Epithelial cell of esophagus (primary cell): ENCODE measurements at regions not wholly inside any gene's neighbourhood (a gene's known extent, or its start where the extent isn't known, plus 50 kb on each side); places are given as distances from the start of the nearest gene placed in this dataset.
A peak's percentile ranks its signal among the peaks of the same experiment; 100 is the strongest.

Experiments
- DNase-seq: peaks from one replicate; pipeline ENCODE4 v3.0.0; 2010; ENCODE audit warnings: low read depth
- H3K4me3 ChIP-seq: 2 replicates; pipeline ENCODE4 v1.5.1; 2011; ENCODE audit warnings: mild to moderate bottlenecking, low read length, control low read depth
- TF ChIP-seq, protein P1 (sequence below): IDR thresholded peaks from 2 replicates; pipeline ENCODE4 v1.5.1; 2011; ENCODE audit warnings: low read depth, mild to moderate bottlenecking, low read length, control low read depth, inconsistent platforms; ENCODE audit not compliant: insufficient read depth; ENCODE audit errors: missing control alignments

DNA sequence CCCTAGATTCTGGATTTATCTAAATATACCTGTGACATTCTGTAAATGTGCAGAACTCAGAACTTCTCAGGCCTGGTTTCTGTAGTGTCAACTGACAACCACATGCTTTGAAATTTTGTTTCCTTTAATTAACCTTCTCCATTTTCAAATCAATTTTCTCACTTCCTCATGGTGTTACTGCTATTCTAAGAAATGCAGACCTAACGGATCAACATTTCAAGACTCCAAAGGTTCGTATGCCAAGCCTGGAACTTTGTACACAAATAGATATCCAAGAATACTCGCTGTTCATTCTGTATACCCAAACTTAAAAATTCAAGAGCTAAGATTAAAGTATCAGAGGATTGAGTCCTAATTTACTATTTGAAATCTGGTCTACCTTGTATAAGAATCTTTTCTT, 88.1 kb downstream of the SLC24A2 start:
- DNase-seq = no peak
- no peak overlapping the region for H3K4me3 ChIP-seq
- TF ChIP-seq, protein P1, sequence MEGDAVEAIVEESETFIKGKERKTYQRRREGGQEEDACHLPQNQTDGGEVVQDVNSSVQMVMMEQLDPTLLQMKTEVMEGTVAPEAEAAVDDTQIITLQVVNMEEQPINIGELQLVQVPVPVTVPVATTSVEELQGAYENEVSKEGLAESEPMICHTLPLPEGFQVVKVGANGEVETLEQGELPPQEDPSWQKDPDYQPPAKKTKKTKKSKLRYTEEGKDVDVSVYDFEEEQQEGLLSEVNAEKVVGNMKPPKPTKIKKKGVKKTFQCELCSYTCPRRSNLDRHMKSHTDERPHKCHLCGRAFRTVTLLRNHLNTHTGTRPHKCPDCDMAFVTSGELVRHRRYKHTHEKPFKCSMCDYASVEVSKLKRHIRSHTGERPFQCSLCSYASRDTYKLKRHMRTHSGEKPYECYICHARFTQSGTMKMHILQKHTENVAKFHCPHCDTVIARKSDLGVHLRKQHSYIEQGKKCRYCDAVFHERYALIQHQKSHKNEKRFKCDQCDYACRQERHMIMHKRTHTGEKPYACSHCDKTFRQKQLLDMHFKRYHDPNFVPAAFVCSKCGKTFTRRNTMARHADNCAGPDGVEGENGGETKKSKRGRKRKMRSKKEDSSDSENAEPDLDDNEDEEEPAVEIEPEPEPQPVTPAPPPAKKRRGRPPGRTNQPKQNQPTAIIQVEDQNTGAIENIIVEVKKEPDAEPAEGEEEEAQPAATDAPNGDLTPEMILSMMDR = no peak

- TF ChIP-seq, protein P1 = no peak
- no peak overlapping the region for H3K4me3 ChIP-seq
- DNase-seq = peak; percentile 10
Measured at GRCh38 chr9:19699756-19700155, 89.1 kb downstream of the SLC24A2 start.

GRCh38 chr9:19698960-19699359, 89.9 kb downstream of the SLC24A2 start:
- TF ChIP-seq, protein P1 = no peak
- no peak for DNase-seq
- H3K4me3 ChIP-seq = no peak overlapping the region

GRCh38 chr9:19694601-19695000, 94.2 kb downstream of the SLC24A2 start:
- no peak for DNase-seq
- no peak overlapping the region for H3K4me3 ChIP-seq
- TF ChIP-seq, protein P1 = no peak

GRCh38 chr9:19690128-19690527, 98.7 kb downstream of the SLC24A2 start:
- peak; percentile 82 for DNase-seq
- no peak overlapping the region for H3K4me3 ChIP-seq
- TF ChIP-seq, protein P1 = no peak

DNA sequence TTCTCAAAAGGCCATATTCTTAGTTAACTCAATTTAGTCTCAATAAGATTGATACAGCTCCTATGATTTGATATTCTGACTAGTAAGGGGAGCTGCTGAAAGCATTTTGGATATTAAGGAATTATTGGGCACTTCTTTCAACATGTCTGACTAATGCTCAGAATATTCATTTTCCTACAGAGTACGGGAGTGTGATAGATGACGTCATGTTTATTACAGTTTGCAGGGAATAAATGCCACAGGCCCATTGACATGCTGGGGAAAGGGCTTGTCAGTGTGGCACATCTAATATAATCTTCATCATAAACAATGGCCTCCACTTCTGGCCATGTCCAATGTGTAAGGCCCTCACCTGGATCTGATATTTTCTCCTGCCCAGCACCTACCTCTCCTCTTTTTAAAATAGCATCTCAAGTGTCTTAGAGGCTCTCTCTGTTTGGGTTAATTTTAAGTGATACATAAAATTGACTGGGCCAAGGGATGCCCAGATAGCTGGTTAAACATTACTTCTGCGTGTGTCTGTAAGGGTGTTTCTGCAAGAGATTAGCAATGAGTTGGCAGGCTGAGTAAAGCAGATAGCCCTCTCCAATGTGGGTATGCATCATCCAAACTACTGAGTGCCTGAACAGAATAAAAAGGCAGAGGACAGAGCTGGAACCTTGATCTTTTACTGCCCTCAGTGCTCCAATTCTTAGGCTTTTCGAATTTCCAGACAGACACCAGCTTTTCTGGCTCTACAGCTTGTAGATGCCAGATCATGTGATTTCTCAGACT, 99.3 kb downstream of the SLC24A2 start:
- TF ChIP-seq, protein P1 = no peak
- DNase-seq = peak; percentile 57

GRCh38 chr9:19683715-19684114, 105.1 kb downstream of the SLC24A2 start:
- TF ChIP-seq, protein P1 = no peak

More for the DNA sequence above, 99.3 kb downstream of the SLC24A2 start:
- no peak overlapping the region for H3K4me3 ChIP-seq

More at GRCh38 chr9:19683715-19684114, 105.1 kb downstream of the SLC24A2 start:
- no peak overlapping the region for H3K4me3 ChIP-seq
- no peak for DNase-seq
